HG03039 (cell line): ENCODE measurements at regions not wholly inside any gene's neighbourhood (a gene's known extent, or its start where the extent isn't known, plus 50 kb on each side); places are given as distances from the start of the nearest gene placed in this dataset.
"Not testable (repeated sequence)": the region's sequence is repeated elsewhere in the genome, so short reads cannot be mapped to it uniquely, and the experiment has no call there.

Experiments
- ATAC-seq: cut with Tn5 transposase; IDR thresholded peaks from one replicate; pipeline ENCODE4 v1.9.1; 2021; ENCODE audit warnings: mild to moderate bottlenecking, moderate library complexity; ENCODE audit not compliant: unreplicated experiment

DNA sequence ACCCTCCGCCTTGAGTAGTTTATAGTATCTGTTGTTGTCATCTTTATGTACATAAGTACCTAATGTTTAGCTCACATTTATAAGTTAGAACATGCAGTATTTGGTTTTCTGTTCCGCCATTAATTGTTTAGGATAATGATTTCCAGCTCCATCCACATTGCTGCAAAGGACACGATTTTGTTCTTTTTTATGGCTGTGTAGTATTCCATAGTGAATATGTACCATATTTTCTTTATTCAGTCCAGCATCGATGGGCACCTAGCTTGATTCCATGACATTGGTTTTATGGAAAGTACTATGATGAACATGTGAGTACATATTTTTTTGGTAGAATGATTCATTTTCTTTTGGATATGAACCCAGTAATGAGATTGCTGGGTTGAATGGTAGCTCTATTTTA is 174.4 kb upstream of the SPRY2 start:
- no peak for ATAC-seq

GRCh38 chr13:80513196-80513595 is 172.3 kb upstream of the SPRY2 start:
- ATAC-seq: no peak

DNA sequence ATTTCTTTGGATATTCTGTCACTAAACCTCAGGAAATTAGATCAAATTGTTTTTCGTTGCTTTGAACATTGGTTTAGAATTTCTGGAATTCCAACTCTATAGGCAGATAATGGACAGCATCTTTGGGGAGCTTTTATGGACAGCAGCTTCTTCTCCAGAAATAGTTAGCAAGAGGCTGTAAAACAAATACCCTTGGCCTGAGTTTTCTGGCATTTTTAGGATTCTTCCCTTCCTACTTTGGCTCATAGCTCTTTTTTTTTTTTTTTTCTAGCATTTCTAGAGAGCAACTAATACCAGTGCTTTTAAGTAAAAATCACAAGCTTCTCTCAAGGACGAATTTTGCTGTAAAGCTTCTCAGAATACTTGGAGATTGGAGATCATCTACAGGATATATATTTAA is 169.8 kb upstream of the SPRY2 start:
- no peak for ATAC-seq

- ATAC-seq: no peak
Measured at GRCh38 chr13:80509264-80509663, 168.3 kb upstream of the SPRY2 start.

DNA sequence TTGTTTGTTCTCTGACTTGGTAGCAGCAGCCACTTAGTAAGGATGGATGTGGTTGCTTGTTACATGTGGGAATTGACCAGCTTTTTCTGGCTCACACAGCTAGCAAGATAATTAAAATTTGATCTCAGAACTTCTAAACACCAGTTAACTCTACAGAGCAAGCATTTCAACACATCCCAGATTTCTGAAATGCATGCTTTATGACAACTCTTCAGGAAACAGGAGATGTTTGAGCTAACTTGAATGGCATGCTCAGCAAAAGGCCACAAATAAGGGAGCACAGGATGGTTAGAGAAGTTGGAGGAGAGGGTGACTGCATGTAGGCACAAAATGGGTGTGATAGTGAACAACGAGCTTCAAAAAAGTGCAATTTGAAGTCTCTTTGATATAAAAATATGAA is 167.1 kb upstream of the SPRY2 start:
- ATAC-seq: no peak

- ATAC-seq: no peak
Measured at GRCh38 chr13:80504453-80504852, 163.5 kb upstream of the SPRY2 start.

DNA sequence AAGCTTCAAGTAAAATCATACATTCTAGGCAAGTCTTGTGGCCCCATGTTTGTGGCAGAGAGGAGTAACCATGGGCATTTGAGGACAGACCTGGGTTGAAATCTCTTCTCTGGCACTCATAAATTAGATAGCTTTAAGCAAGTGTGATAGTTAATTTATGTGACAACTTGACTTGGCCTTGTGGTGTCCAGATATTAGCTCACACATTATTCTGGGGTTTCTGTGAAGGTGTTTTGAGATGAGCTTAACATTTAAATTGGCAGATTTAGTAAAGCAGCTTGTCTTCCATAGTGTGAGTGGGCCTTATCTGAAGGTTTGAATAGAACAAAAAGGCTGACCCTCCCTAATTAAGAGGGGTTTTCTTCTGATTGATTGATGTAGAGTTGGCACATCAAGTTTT is 161.4 kb upstream of the SPRY2 start:
- no peak for ATAC-seq

DNA sequence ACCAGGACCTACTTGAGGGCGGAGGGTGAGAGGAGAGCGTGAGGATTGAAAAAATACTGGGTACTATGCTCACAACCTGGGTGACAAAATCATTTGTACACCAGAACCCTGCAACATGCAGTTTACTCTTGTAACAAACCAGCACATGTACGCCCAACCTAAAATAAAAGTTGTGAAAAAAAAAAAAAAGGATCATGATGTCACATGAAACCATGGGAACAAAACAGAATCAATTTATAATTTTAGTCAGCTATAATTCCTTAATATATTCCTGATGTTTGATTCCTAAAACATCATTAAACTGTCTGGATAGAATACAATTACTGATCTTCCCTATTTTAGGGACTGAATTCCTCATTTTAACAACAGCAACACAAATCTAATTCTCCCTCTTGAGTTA is 160.6 kb upstream of the SPRY2 start:
- no peak for ATAC-seq

DNA sequence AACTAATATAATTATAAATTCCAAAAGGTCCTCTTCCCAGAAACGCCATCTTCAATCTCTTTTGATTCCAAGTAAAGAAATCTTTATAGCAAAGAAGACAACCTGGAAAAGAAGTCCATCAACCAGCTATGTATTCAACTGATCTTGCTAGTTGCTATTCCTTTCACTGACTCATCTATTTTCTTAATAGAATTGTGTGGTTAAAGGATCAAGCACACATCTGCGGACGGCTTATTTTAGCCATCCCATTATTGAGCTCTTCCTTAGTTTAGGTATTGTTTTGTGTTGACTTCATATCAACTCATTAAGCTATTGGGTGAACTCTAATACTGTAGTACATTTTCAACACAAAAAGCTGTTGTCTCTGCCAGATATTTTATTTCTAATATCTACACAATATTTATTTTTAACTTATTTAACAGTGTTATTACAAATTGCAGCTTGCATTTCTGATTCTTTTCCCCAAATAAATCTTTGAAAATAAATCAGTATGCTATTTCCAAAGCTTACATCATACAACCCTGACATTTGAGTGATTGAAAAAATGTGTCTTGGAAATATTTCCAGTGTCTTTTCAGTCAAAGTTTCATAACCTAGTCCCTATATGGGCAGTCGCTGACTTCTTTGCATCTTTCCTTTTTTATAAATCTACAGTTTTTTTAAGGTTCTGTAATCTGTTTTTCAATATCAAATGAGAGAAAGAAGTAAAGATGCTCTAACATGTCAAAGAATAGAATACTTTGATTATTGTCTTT is 158.8 kb upstream of the SPRY2 start:
- ATAC-seq: no peak

GRCh38 chr13:80498433-80498832 is 157.5 kb upstream of the SPRY2 start:
- no peak for ATAC-seq

GRCh38 chr13:80497978-80498377 is 157.1 kb upstream of the SPRY2 start:
- ATAC-seq: no peak

DNA sequence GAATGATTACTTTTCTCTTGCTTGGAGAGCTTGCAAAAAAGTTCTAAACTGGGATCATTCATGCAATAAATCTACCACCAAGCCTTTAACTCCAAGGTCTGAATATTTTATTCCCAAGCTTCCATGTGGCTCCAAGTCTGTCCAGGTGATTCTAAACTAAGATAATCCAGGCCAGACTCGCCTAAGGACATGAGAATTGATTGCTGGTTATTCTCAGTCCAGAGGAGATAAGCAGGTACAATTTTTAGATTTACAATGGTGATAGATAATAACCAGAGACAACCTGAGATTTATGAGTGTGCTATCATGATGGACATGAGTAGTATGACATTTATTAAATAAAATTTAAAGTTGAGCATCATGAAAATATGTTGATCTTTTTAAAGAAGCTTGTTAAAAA is 156.5 kb upstream of the SPRY2 start:
- no peak for ATAC-seq

GRCh38 chr13:80496721-80497397 is 155.9 kb upstream of the SPRY2 start:
- ATAC-seq: no peak

DNA sequence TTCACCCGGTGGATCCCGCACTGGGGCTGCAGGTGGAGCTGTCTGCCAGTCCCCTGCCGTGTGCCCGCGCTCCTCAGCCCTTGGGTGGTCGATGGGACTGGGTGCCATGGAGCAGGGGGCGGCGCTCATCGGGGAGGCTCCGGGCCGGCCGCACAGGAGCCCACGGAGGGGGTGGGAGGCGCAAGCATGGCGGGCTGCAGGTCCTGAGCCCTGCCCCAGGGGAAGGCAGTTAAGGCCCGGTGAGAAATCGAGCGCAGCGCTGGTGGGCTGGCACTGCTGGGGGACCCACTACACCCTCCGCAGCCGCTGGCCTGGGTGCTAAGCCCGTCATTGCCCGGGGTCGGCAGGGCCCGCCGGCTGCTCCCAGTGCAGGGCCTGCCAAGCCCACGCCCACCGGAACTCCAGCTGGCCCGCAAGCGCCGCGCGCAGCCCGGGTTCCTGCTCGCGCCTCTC is 149.6 kb upstream of the SPRY2 start:
- not testable (repeated sequence) for ATAC-seq

GRCh38 chr13:80486402-80486801 is 145.5 kb upstream of the SPRY2 start:
- no peak for ATAC-seq

DNA sequence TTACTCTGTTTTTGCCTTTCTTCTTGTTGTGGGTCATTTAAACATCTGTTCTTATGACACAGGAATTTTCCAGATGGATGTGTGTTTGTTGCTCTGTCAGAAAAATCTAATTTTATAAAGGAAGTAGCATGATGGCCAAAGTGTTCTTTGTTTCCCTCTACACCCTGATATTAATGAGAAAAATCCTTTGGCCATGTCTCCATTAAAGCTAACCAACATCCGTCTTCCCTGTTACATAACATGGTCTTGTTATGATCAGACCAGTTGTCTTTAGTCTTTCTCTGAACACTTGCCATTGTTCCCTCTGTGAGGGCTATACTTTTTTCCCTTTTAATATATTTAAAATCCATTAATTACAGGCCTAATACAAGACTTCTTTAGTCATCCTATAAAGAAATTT is 142.2 kb upstream of the SPRY2 start:
- no peak for ATAC-seq

DNA sequence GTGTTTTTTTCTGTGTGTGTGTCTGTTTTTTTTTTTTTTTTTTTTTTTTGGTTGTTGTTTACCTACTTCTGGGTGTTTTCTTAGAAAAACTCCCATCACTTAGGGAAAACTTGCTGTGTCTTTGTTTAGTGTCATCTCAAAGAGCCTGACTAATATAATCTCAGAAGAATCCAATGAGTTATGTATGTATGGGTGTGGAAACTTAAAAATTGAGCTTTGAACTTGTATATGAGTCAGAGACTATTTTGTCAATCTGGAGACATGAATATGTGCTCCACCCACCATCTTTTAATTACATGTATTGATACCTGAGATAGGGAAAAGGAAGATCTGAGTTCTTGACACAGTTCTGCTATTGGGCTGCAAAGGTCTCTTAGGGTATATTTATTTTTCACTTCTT is 140.7 kb upstream of the SPRY2 start:
- ATAC-seq: no peak

GRCh38 chr13:80477661-80478443 is 136.9 kb upstream of the SPRY2 start:
- no peak for ATAC-seq

GRCh38 chr13:80476953-80477352 is 136.0 kb upstream of the SPRY2 start:
- ATAC-seq: no peak

GRCh38 chr13:80475718-80476117 is 134.8 kb upstream of the SPRY2 start:
- no peak for ATAC-seq

DNA sequence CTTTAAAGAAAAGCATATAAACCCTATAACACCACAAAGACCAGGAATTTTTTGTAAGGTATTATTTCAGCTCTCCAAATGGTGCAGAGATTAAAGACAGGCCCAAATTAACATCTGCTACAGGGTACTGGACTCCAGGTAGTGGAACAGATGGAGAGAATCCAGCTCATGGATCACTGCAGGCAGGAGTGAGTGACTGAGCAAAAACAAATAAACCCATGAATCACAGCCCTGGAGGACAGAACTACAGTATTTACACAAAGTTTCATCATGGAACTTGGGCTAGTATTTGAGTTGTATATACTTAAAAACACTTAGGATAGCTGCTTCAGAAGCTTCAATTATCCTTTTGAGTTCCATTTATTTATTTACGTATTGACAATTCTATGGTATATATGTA is 132.8 kb upstream of the SPRY2 start:
- ATAC-seq: no peak

GRCh38 chr13:80469853-80470381 is 129.0 kb upstream of the SPRY2 start:
- ATAC-seq: no peak
